Esophagus muscularis mucosa (tissue), 4 donors: ENCODE measurements at regions not wholly inside any gene's neighbourhood (a gene's known extent, or its start where the extent isn't known, plus 50 kb on each side); places are given as distances from the start of the nearest gene placed in this dataset.

Experiments
- DNase-seq: peaks from one replicate; pipeline ENCODE4 v3.0.0-alpha.2; 2017; ENCODE audit errors: extremely low spot score
- H3K27ac ChIP-seq, 4 donors: fragments of 200-600 bp; sonication (generic); replicated peaks in 1 of 4; 1 replicate in 3 of 4; 2 replicates in 1 of 4; pipeline ENCODE4 v1.5.1; 2016 to 2019; ENCODE audit warnings: mild to moderate bottlenecking in 1 of 4
- H3K27me3 ChIP-seq, 4 donors: fragments of 200-600 bp; sonication (generic); one replicate each; pipeline versions ENCODE4 v1.5.1 to v1.6.0; 2016 to 2019
- H3K36me3 ChIP-seq, 4 donors: fragments of 200-600 bp; sonication (generic); one replicate each; pipeline ENCODE4 v1.5.1; 2016 to 2019
- H3K4me1 ChIP-seq, 4 donors: fragments of 200-600 bp; sonication (generic); one replicate each; pipeline ENCODE4 v1.5.1; 2016 to 2019
- H3K4me3 ChIP-seq, 4 donors: fragments of 200-600 bp; sonication (generic); 1 replicate in 2 of 4; 2 replicates in 2 of 4; pipeline ENCODE4 v1.5.1; 2016 to 2019; ENCODE audit warnings: mild to moderate bottlenecking in 4 of 4, moderate library complexity in 1 of 4
- H3K9me3 ChIP-seq, 4 donors: fragments of 200-600 bp; sonication (generic); 1 replicate in 3 of 4; 2 replicates in 1 of 4; pipeline ENCODE4 v1.5.1; 2016 to 2019
- EP300 ChIP-seq: sonication (generic); formaldehyde crosslinking; IDR thresholded peaks from one replicate; pipeline ENCODE4 v1.6.1; 2017; ENCODE audit warnings: antibody characterized with exemption
- POLR2A ChIP-seq: fragments of 450-650 bp; IDR thresholded peaks from one replicate; pipeline ENCODE4 v1.6.1; 2017; ENCODE audit warnings: antibody characterized with exemption, moderate library complexity, mild to moderate bottlenecking, low read depth
- POLR2AphosphoS5 ChIP-seq, 2 donors: sonication (generic); formaldehyde crosslinking; IDR thresholded peaks; one replicate each; pipeline ENCODE4 v1.6.1; 2017; ENCODE audit warnings: antibody characterized with exemption in 2 of 2
- WGBS: methylation state at CpG from one replicate; pipeline ENCODE4 v1.1.5; 2018; 5-methylcytosine and 5-hydroxymethylcytosine counted together
- intact Hi-C: fragments of 100-400 bp; cut with DNase I; formaldehyde crosslinking; loops from one replicate; pipeline ENCODE4 v1.15.1; 2023
- TF ChIP-seq, protein P1 (sequence below), 3 experiments: fragments of 200-600 bp in 2 of 3; fragments of 450-650 bp in 1 of 3; sonication (generic) in 2 of 3; IDR thresholded peaks; one replicate each; pipeline ENCODE4 v1.5.1; 2017 to 2019; ENCODE audit warnings: antibody characterized with exemption in 3 of 3, mild to moderate bottlenecking in 2 of 3, moderate library complexity in 1 of 3

DNA sequence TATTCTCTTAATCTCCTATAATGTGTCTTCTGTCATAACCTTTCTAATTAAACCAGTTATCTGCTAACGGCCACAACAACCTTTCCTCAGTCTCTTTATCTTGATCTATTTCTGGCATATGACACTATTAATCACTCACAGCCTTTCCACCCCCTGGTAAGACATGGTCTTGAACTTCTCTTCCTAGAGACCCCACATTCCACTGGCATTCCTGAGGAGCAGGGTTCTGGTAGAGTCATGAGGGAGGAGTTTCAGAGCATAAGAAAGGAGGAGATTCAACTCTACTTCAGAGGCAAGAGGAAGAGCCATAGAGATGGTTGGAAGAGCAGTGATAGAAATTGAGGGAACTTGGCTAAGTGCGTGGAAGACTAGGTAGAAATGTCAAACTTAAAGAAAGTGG, 325.6 kb downstream of the BLID start:
- intact Hi-C loops: no loop called here
- TF ChIP-seq, protein P1, sequence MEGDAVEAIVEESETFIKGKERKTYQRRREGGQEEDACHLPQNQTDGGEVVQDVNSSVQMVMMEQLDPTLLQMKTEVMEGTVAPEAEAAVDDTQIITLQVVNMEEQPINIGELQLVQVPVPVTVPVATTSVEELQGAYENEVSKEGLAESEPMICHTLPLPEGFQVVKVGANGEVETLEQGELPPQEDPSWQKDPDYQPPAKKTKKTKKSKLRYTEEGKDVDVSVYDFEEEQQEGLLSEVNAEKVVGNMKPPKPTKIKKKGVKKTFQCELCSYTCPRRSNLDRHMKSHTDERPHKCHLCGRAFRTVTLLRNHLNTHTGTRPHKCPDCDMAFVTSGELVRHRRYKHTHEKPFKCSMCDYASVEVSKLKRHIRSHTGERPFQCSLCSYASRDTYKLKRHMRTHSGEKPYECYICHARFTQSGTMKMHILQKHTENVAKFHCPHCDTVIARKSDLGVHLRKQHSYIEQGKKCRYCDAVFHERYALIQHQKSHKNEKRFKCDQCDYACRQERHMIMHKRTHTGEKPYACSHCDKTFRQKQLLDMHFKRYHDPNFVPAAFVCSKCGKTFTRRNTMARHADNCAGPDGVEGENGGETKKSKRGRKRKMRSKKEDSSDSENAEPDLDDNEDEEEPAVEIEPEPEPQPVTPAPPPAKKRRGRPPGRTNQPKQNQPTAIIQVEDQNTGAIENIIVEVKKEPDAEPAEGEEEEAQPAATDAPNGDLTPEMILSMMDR (IDR thresholded peaks at IDR 0.05): no peak
- TF ChIP-seq EP300 (no peak), POLR2A (no peak), POLR2AphosphoS5 (IDR thresholded peaks at IDR 0.05) (no peak)
- no peak for DNase-seq
- H3K4me1 ChIP-seq: peaks cover 0 to 21% (median 13%) of the 10 kb centered on the region in 4 donors
- 91% methylated on average over 2 of the region's 2 CpGs for WGBS
- no peak overlapping the region for H3K27ac ChIP-seq
- no peaks in the 10 kb centered on the region for H3K9me3 ChIP-seq
- no peaks in the 10 kb centered on the region for H3K36me3 ChIP-seq
- H3K27me3 ChIP-seq: no peaks in the 10 kb centered on the region
- H3K4me3 ChIP-seq: no peak overlapping the region

DNA sequence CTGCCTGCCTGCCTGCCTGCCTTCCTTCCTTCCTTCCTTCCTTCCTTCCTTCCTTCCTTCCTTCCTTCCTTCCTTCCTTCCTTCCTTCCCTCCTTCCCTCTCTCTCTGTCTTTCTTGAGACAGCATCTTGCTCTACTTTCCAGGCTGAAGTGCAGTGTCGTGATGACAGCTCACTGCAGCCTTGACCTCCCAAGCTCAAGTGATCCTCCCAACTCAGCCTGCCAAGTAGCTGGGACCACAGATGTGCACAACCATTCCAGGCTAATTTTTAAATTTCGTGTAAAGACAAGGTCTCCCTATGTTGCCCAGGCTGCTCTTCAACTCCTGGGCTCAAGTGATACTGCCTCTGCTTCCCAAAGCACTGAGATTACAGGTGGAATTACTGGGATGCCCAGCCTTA, 328.2 kb upstream of the SORL1-AS1 start:
- Histone ChIP-seq H3K27ac (no peak overlapping the region), H3K36me3 (no peaks in the 10 kb centered on the region), H3K4me3 (no peak overlapping the region), H3K4me1 (peaks cover 0 to 17% (median 16%) of the 10 kb centered on the region in 4 donors), H3K27me3 (no peaks in the 10 kb centered on the region), H3K9me3 (no peaks in the 10 kb centered on the region)
- 75% methylated on average over 2 of the region's 2 CpGs for WGBS
- TF ChIP-seq POLR2AphosphoS5 (IDR thresholded peaks at IDR 0.05): no peak
- TF ChIP-seq EP300: no peak
- TF ChIP-seq, protein P1 (IDR thresholded peaks at IDR 0.05): no peak
- TF ChIP-seq POLR2A: no peak
- no peak for DNase-seq
- intact Hi-C loops: no loop called here

DNA sequence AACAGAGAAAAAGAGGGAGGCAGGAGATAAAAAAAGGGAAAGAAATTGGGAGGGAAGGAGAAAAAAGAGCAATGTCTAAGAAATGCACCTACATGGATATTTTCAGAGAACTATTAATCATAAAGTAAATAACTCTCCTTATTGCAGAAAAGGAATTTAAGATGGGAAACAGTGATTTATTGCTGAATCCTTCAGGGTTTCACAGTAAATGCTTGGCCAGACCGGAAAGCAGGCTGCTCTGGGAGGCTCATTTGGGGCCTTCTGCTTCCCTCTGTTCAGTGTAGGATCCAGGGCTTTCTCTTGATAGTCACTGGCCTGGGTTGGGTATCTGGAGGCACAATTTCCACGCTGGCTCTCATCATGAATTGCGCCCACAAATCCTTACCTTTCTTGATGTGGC, 324.3 kb upstream of the SORL1-AS1 start:
- TF ChIP-seq POLR2AphosphoS5 (IDR thresholded peaks at IDR 0.05) (no peak), EP300 (no peak), POLR2A (no peak)
- TF ChIP-seq, protein P1 (IDR thresholded peaks at IDR 0.05): no peak
- Histone ChIP-seq H3K27ac (peak overlapping the region; percentile 8 to 77 (median 62)), H3K4me1 (peaks cover 0 to 51% (median 42%) of the 10 kb centered on the region in 4 donors), H3K4me3 (no peak overlapping the region), H3K9me3 (no peaks in the 10 kb centered on the region), H3K27me3 (no peaks in the 10 kb centered on the region), H3K36me3 (no peaks in the 10 kb centered on the region)
- DNase-seq: no peak
- intact Hi-C loops: no loop called here
- 66% methylated on average over 3 of the region's 3 CpGs for WGBS

DNA sequence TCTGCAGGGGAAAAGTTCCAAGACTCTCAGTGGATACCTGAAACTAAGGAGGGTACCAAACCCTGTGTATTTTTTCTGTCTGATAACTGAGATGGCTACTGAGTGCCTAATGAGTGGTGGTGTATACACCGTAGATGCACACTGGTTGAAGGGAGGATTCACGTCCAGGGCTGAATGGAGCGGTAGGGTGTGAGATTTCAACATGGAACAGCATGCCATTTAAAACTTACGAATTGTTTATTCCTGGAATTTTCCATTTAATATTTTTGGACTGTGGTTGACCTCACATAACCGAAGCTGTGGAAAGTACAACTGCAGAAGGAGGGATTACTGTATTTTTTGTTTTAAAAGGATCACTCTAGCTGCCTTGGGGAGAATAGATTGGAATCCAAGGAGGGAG, 322.5 kb upstream of the SORL1-AS1 start:
- 42% methylated on average over 5 of the region's 5 CpGs for WGBS
- Histone ChIP-seq H3K4me1 (peaks cover 0 to 64% (median 55%) of the 10 kb centered on the region in 4 donors), H3K4me3 (no peak overlapping the region), H3K36me3 (no peaks in the 10 kb centered on the region), H3K27me3 (no peaks in the 10 kb centered on the region), H3K9me3 (no peaks in the 10 kb centered on the region), H3K27ac (peak overlapping the region; percentile 41 to 77 (median 62))
- intact Hi-C loops: no loop called here
- DNase-seq: no peak
- TF ChIP-seq EP300 (peak; percentile 41), POLR2AphosphoS5 (IDR thresholded peaks at IDR 0.05) (no peak), POLR2A (no peak)
- TF ChIP-seq, protein P1 (IDR thresholded peaks at IDR 0.05): no peak

DNA sequence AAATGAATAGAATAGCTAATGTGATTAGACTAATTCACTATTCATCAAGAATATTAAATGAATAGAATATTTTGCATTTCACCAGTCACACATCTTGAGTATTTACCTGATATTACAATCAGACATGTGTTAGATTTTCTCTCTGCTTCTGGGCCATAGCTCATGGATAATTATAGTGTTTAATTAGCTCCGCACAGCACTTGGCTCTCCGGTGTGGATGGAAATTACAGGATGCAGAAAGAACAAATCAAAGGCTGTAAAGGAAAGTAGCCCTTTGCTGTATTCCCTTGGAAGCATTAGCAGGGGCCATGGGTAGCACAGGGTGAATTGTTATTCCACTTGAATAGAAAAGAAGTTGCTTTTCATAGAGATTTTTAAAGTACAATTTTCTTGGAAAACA, 320.3 kb upstream of the SORL1-AS1 start:
- Histone ChIP-seq H3K9me3 (no peaks in the 10 kb centered on the region), H3K4me1 (peaks cover 0 to 64% (median 55%) of the 10 kb centered on the region in 4 donors), H3K27ac (peak overlapping the region; percentile 34 to 77 (median 59)), H3K4me3 (no peak overlapping the region), H3K36me3 (no peaks in the 10 kb centered on the region), H3K27me3 (no peaks in the 10 kb centered on the region)
- TF ChIP-seq POLR2A (no peak), POLR2AphosphoS5 (IDR thresholded peaks at IDR 0.05) (no peak), EP300 (no peak)
- TF ChIP-seq, protein P1 (IDR thresholded peaks at IDR 0.05): no peak
- intact Hi-C loops: no loop called here
- 64% methylated on average over 2 of the region's 2 CpGs for WGBS
- DNase-seq: no peak
